ENCODE measurements at regions not wholly inside any gene's neighbourhood (a gene's known extent, or its start where the extent isn't known, plus 50 kb on each side); places are given as distances from the start of the nearest gene placed in this dataset.

DNA sequence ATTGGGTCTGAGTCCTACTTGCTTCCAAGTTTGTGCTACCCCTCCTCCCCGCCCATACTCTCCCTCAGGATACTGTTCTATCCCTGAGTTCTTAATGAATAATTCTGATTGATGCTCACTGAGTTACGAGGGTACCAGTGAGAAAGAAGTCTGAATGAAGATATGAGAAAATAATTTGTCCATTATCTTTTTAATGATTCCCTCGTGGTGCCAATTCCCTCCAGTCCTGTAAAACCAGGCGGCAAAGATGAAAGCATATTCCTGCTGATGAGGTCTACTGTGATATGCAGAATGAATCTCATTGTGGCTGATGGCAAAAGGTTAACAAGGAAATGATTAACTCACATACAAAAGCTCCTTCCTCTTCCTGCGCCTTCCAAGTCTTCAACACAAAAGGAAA, 650.2 kb upstream of the SLC39A10 start:
- FAIRE-seq = no peak
- no peaks in the 10 kb centered on the region for H3K36me3 ChIP-seq
- no peaks in the 10 kb centered on the region for H3K27me3 ChIP-seq
- H3K4me3 ChIP-seq = no peak overlapping the region
- WGBS, 2 donors = 34 to 40% methylated on average over 5 of the region's 5 CpGs
- H3K4me1 ChIP-seq = no peaks in the 10 kb centered on the region
- intact Hi-C loops (cut with DNase I) = no loop called here
- H3K9me3 ChIP-seq = no peaks in the 10 kb centered on the region
- no peak for ATAC-seq
- TF ChIP-seq, protein P1, sequence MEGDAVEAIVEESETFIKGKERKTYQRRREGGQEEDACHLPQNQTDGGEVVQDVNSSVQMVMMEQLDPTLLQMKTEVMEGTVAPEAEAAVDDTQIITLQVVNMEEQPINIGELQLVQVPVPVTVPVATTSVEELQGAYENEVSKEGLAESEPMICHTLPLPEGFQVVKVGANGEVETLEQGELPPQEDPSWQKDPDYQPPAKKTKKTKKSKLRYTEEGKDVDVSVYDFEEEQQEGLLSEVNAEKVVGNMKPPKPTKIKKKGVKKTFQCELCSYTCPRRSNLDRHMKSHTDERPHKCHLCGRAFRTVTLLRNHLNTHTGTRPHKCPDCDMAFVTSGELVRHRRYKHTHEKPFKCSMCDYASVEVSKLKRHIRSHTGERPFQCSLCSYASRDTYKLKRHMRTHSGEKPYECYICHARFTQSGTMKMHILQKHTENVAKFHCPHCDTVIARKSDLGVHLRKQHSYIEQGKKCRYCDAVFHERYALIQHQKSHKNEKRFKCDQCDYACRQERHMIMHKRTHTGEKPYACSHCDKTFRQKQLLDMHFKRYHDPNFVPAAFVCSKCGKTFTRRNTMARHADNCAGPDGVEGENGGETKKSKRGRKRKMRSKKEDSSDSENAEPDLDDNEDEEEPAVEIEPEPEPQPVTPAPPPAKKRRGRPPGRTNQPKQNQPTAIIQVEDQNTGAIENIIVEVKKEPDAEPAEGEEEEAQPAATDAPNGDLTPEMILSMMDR (IDR thresholded peaks at IDR 0.05) = no peak
- no peak for DNase-seq
- H3K27ac ChIP-seq = no peak overlapping the region

DNA sequence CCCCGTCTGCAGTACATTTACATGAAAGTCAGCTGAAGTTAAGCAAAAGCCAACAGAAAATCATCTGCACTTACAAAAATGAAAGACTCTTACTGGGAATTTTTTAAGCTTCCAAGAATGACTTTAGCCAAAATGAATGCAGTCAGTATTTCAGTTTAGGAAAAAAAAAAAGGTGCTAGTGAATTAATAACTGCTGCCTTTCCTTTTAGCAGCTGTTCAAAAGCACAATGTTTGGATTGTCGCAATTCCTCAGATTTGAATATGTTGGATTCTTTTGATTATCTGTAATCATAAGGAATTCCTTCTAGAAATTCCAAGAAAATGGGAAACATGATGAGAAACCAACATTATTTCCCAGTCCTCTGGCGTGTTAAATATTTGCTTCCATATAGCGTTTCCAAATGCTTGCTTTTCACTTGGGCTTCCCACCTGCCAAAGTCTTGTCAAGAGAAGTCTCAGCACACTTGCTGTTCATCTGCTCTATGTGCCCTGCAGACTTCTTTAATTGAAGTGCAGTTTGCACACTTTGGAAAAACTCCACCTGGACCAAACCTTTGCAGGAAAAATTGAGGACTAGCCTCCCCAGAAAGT, 653.0 kb upstream of the SLC39A10 start:
- TF ChIP-seq, protein P1 (IDR thresholded peaks at IDR 0.05) = no peak
- ATAC-seq = no peak
- 49 to 50% methylated on average over 4 of the region's 4 CpGs for WGBS, 2 donors

GRCh38 chr2:195001924-195002323, 655.1 kb upstream of the SLC39A10 start:
- FAIRE-seq = no peak
- no peak for ATAC-seq
- H3K4me3 ChIP-seq = no peak overlapping the region
- H3K27me3 ChIP-seq = no peaks in the 10 kb centered on the region
- no peaks in the 10 kb centered on the region for H3K36me3 ChIP-seq
- no peaks in the 10 kb centered on the region for H3K9me3 ChIP-seq
- H3K4me1 ChIP-seq = no peaks in the 10 kb centered on the region
- DNase-seq = no peak
- intact Hi-C loops (cut with DNase I) = no loop called here
- 70 to 75% methylated on average over 3 of the region's 3 CpGs for WGBS, 2 donors
- no peak overlapping the region for H3K27ac ChIP-seq
- TF ChIP-seq, protein P1 (IDR thresholded peaks at IDR 0.05) = no peak

More for the DNA sequence above, 653.0 kb upstream of the SLC39A10 start:
- H3K9me3 ChIP-seq = no peaks in the 10 kb centered on the region
- H3K4me3 ChIP-seq = no peak overlapping the region
- FAIRE-seq (no peak), DNase-seq (no peak)
- H3K36me3 ChIP-seq = no peaks in the 10 kb centered on the region
- H3K27ac ChIP-seq = no peak overlapping the region
- no peaks in the 10 kb centered on the region for H3K27me3 ChIP-seq
- intact Hi-C loops (cut with DNase I) = no loop called here
- no peaks in the 10 kb centered on the region for H3K4me1 ChIP-seq

GRCh38 chr2:194999771-195000170, 657.3 kb upstream of the SLC39A10 start:
- TF ChIP-seq, protein P1 (IDR thresholded peaks at IDR 0.05) = no peak
- H3K27ac ChIP-seq = no peak overlapping the region
- 34% methylated on average over 4 of the region's 4 CpGs for WGBS, 2 donors
- no peaks in the 10 kb centered on the region for H3K9me3 ChIP-seq
- no peaks in the 10 kb centered on the region for H3K27me3 ChIP-seq
- DNase-seq = no peak
- FAIRE-seq = no peak
- intact Hi-C loops (cut with DNase I) = no loop called here
- no peak for ATAC-seq
- no peaks in the 10 kb centered on the region for H3K36me3 ChIP-seq
- H3K4me1 ChIP-seq = no peaks in the 10 kb centered on the region
- H3K4me3 ChIP-seq = no peak overlapping the region

GRCh38 chr2:194992648-194993047, 664.4 kb upstream of the SLC39A10 start:
- Histone ChIP-seq H3K4me1 (no peaks in the 10 kb centered on the region), H3K36me3 (no peaks in the 10 kb centered on the region), H3K4me3 (no peak overlapping the region), H3K27me3 (no peaks in the 10 kb centered on the region), H3K27ac (no peak overlapping the region), H3K9me3 (no peaks in the 10 kb centered on the region)
- ATAC-seq (no peak), FAIRE-seq (no peak), DNase-seq (no peak)
- intact Hi-C loops (cut with DNase I) = no loop called here
- 67% methylated on average over 2 of the region's 2 CpGs for WGBS, 2 donors
- TF ChIP-seq, protein P1 (IDR thresholded peaks at IDR 0.05) = no peak
